ENCODE measurements at regions not wholly inside any gene's neighbourhood (a gene's known extent, or its start where the extent isn't known, plus 50 kb on each side); places are given as distances from the start of the nearest gene placed in this dataset.

- TF ChIP-seq RFX5 (IDR thresholded peaks at IDR 0.05) = no peak
- TF ChIP-seq EP300 (IDR thresholded peaks at IDR 0.05) = no peak
- no peak for TF ChIP-seq POLR2A (IDR thresholded peaks at IDR 0.05; ENCODE audit: low read length)
- no peak for TF ChIP-seq CTCF (IDR thresholded peaks at IDR 0.05)
- no peak for TF ChIP-seq RARB (CRISPR knock-in tag; IDR thresholded peaks at IDR 0.05)
- TF ChIP-seq MAX (IDR thresholded peaks at IDR 0.05) = no peak
- TF ChIP-seq USF2 (IDR thresholded peaks at IDR 0.05) = no peak
These were observed 426.0 kb downstream of the PCDH18 start for GRCh38 chr4:137106287-137106686.

Data from A549 (cell line).